Prostate gland (tissue), 2 donors: ENCODE measurements at regions not wholly inside any gene's neighbourhood (a gene's known extent, or its start where the extent isn't known, plus 50 kb on each side); places are given as distances from the start of the nearest gene placed in this dataset.

Experiments
- DNase-seq: peaks from one replicate; pipeline ENCODE4 v3.0.0-alpha.2; 2019; ENCODE audit warnings: low spot score
- H3K27ac ChIP-seq, 2 donors: fragments of 200-600 bp; sonication (generic); 2 replicates each; pipeline ENCODE4 v1.5.1; 2017 to 2019
- H3K27me3 ChIP-seq: fragments of 200-600 bp; sonication (generic); replicated peaks from 2 replicates; pipeline ENCODE4 v1.5.1; 2019; ENCODE audit not compliant: insufficient read depth
- H3K36me3 ChIP-seq, 2 donors: fragments of 200-600 bp; sonication (generic); 1 replicate in 1 of 2; 2 replicates in 1 of 2; pipeline versions ENCODE4 v1.5.1 to v1.8.1; 2017 to 2019
- H3K4me1 ChIP-seq: fragments of 200-600 bp; sonication (generic); replicated peaks from 2 replicates; pipeline ENCODE4 v1.5.1; 2019
- H3K4me3 ChIP-seq, 2 donors: fragments of 200-600 bp; sonication (generic); 2 replicates each; pipeline ENCODE4 v1.5.1; 2017 to 2019
- H3K9me3 ChIP-seq: fragments of 200-600 bp; sonication (generic); 2 replicates; pipeline ENCODE4 v1.5.1; 2017
- CTCF ChIP-seq, 4 experiments: fragments of 200-600 bp in 2 of 4; fragments of 450-650 bp in 2 of 4; sonication (generic) in 2 of 4; IDR thresholded peaks; 1 replicate in 3 of 4; 2 replicates in 1 of 4; pipeline ENCODE4 v1.5.1; 2016 to 2019; ENCODE audit warnings: antibody characterized with exemption in 4 of 4, mild to moderate bottlenecking in 2 of 4, moderate library complexity in 2 of 4
- POLR2A ChIP-seq: fragments of 450-650 bp; IDR thresholded peaks from one replicate; pipeline ENCODE4 v1.6.1; 2016; ENCODE audit warnings: antibody characterized with exemption, mild to moderate bottlenecking
- POLR2AphosphoS5 ChIP-seq: sonication (generic); formaldehyde crosslinking; IDR thresholded peaks from one replicate; pipeline ENCODE4 v1.6.1; 2017; ENCODE audit warnings: antibody characterized with exemption
- WGBS: methylation state at CpG from one replicate; pipeline ENCODE4 v1.1.5; 2018; 5-methylcytosine and 5-hydroxymethylcytosine counted together
- intact Hi-C: fragments of 100-400 bp; cut with DNase I; formaldehyde crosslinking; loops from one replicate; pipeline ENCODE4 v1.14.2; 2022

- TF ChIP-seq POLR2A (no peak), CTCF (IDR thresholded peaks at IDR 0.05) (no peak), POLR2AphosphoS5 (peak; percentile 61)
- H3K27me3 ChIP-seq = no peaks in the 10 kb centered on the region
- 11% methylated on average over 5 of the region's 5 CpGs for WGBS
- H3K9me3 ChIP-seq = no peaks in the 10 kb centered on the region
- H3K4me1 ChIP-seq = peaks cover 14% of the 10 kb centered on the region
- DNase-seq = peak; percentile 74
- H3K27ac ChIP-seq = peak overlapping the region in 1 of 2 donors; percentile 41
- H3K36me3 ChIP-seq = no peaks in the 10 kb centered on the region
- intact Hi-C loops = no loop called here
- H3K4me3 ChIP-seq = no peak overlapping the region
These were observed 205.6 kb downstream of the ADAMTS15 start for GRCh38 chr11:130653838-130654636.

- Histone ChIP-seq H3K27ac (no peak overlapping the region), H3K27me3 (no peaks in the 10 kb centered on the region), H3K4me3 (no peak overlapping the region), H3K9me3 (no peaks in the 10 kb centered on the region), H3K4me1 (peaks cover 14% of the 10 kb centered on the region), H3K36me3 (no peaks in the 10 kb centered on the region)
- no peak for DNase-seq
- WGBS = 80% methylated on average over 2 of the region's 2 CpGs
- intact Hi-C loops = no loop called here
- TF ChIP-seq POLR2AphosphoS5 = no peak
- TF ChIP-seq CTCF (IDR thresholded peaks at IDR 0.05) = no peak
- no peak for TF ChIP-seq POLR2A
These were observed 206.9 kb downstream of the ADAMTS15 start for GRCh38 chr11:130655300-130655699.

GRCh38 chr11:130666781-130667251 is 218.4 kb downstream of the ADAMTS15 start:
- TF ChIP-seq POLR2AphosphoS5 = no peak
- no peak for TF ChIP-seq POLR2A
- TF ChIP-seq CTCF (IDR thresholded peaks at IDR 0.05) = no peak
- Histone ChIP-seq H3K36me3 (no peaks in the 10 kb centered on the region), H3K27me3 (no peaks in the 10 kb centered on the region), H3K4me3 (no peak overlapping the region), H3K27ac (no peak overlapping the region), H3K9me3 (no peaks in the 10 kb centered on the region), H3K4me1 (no peaks in the 10 kb centered on the region)
- WGBS = 67% methylated on average over 1 of the region's 1 CpG
- no peak for DNase-seq
- intact Hi-C loops = no loop called here

- WGBS = 90% methylated on average over 2 of the region's 2 CpGs
- no peak for DNase-seq
- Histone ChIP-seq H3K4me3 (no peak overlapping the region), H3K4me1 (no peaks in the 10 kb centered on the region), H3K27me3 (no peaks in the 10 kb centered on the region), H3K9me3 (no peaks in the 10 kb centered on the region), H3K36me3 (no peaks in the 10 kb centered on the region), H3K27ac (no peak overlapping the region)
- intact Hi-C loops = no loop called here
- TF ChIP-seq POLR2AphosphoS5 (no peak), CTCF (IDR thresholded peaks at IDR 0.05) (no peak), POLR2A (no peak)
These were observed 220.3 kb downstream of the ADAMTS15 start for GRCh38 chr11:130668751-130669150.

GRCh38 chr11:130670200-130670599 is 221.8 kb downstream of the ADAMTS15 start:
- intact Hi-C loops = loop anchor here (5.0 to 10.0 kb wide), 2 partner anchors 33 to 225 kb away; no protein-coding TSS in a partner anchor
- 95% methylated on average over 6 of the region's 6 CpGs for WGBS
- DNase-seq = no peak
- Histone ChIP-seq H3K9me3 (no peaks in the 10 kb centered on the region), H3K27me3 (no peaks in the 10 kb centered on the region), H3K36me3 (no peaks in the 10 kb centered on the region), H3K4me3 (no peak overlapping the region), H3K4me1 (no peaks in the 10 kb centered on the region), H3K27ac (no peak overlapping the region)
- TF ChIP-seq POLR2AphosphoS5 (peak; percentile 6), CTCF (IDR thresholded peaks at IDR 0.05) (no peak)
